Activated CD4-positive, alpha-beta memory T cell treated with anti-CD3 and anti-CD28 coated beads for 36 hours (primary cell): ENCODE measurements at regions not wholly inside any gene's neighbourhood (a gene's known extent, or its start where the extent isn't known, plus 50 kb on each side); places are given as distances from the start of the nearest gene placed in this dataset.

Source experiments
- CTCF ChIA-PET: fragments of 350-600 bp; sonication (Branson Sonifier 250); formaldehyde crosslinking; loops from one replicate; lab custom pipeline; 2021; ENCODE audit warnings: antibody characterized with exemption, inconsistent platforms; lab: Charles Lee
- POLR2A ChIA-PET: fragments of 350-600 bp; sonication (Branson Sonifier 250); formaldehyde crosslinking; loops from one replicate; lab custom pipeline; 2021; ENCODE audit warnings: antibody characterized with exemption; lab: Charles Lee
- DNase-seq: peaks from one replicate; pipeline ENCODE4 v3.0.0-alpha.2; 2020
- H3K27ac Mint-ChIP-seq: one replicate; pipeline ENCODE4 v1.8.0; 2021; ENCODE audit warnings: mixed read lengths
- H3K27me3 Mint-ChIP-seq: one replicate; pipeline ENCODE4 v1.8.0; 2021; ENCODE audit warnings: mixed read lengths
- H3K36me3 Mint-ChIP-seq: one replicate; pipeline ENCODE4 v1.8.0; 2021; ENCODE audit warnings: mixed read lengths
- H3K4me1 Mint-ChIP-seq: one replicate; pipeline ENCODE4 v1.8.0; 2021; ENCODE audit warnings: low read depth, mixed read lengths
- H3K4me3 Mint-ChIP-seq: one replicate; pipeline ENCODE4 v1.8.0; 2021; ENCODE audit warnings: mild to moderate bottlenecking, mixed read lengths
- H3K9me3 Mint-ChIP-seq: one replicate; pipeline ENCODE4 v1.8.0; 2021; ENCODE audit warnings: mixed read lengths
- intact Hi-C: fragments of 100-400 bp; cut with micrococcal nuclease; formaldehyde crosslinking; loops from one replicate; pipeline ENCODE4 v1.15.1; 2023

DNA sequence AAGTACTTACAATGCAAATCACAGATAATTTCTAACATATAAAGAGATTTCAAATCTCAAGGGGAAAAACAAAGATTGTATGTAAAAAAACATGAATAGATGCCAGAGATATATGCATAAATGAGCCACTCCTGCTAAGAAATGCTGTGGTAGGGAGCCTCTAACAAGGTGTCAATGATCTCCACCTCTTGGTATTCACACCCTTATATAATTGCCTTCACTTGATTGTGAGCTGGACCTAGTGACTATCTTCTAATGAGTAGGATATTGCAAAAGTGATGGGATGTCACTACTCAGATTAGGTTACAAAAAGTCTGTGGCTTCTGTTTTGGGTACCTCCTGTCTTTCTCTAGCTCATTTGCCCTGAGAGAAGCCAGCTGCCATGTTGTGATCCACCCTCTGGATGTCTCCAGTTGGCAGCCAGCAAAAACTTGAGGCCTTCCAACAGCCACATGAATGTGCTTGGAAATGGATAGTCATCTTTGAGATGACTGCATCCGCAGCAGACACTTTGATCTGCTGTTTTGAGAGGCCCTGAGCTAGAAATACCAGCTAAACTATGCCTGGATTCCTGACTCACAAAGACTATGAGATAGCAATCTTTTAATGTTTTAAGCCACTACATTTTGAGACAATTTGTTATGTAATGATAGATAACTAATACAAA lies 196.1 kb upstream of the FGGY start:
- no peak overlapping the region for H3K4me3 Mint-ChIP-seq
- intact Hi-C loops: no loop called here
- no peak overlapping the region for H3K27ac Mint-ChIP-seq
- no peaks in the 10 kb centered on the region for H3K36me3 Mint-ChIP-seq
- H3K27me3 Mint-ChIP-seq: no peaks in the 10 kb centered on the region
- no peaks in the 10 kb centered on the region for H3K4me1 Mint-ChIP-seq
- CTCF ChIA-PET: no interaction called here
- peaks cover 4% of the 10 kb centered on the region for H3K9me3 Mint-ChIP-seq
- DNase-seq: no peak
- POLR2A ChIA-PET: interaction anchor here (0.7 kb wide), 1 partner anchor 18 kb away, joined by 3 read pairs; no protein-coding TSS in a partner anchor

- H3K4me3 Mint-ChIP-seq: no peak overlapping the region
- no peaks in the 10 kb centered on the region for H3K36me3 Mint-ChIP-seq
- CTCF ChIA-PET: no interaction called here
- POLR2A ChIA-PET: interaction anchor here (0.7 kb wide), 1 partner anchor 19 kb away, joined by 3 read pairs; no protein-coding TSS in a partner anchor
- no peaks in the 10 kb centered on the region for H3K27me3 Mint-ChIP-seq
- H3K27ac Mint-ChIP-seq: no peak overlapping the region
- DNase-seq: no peak
- peaks cover 4% of the 10 kb centered on the region for H3K9me3 Mint-ChIP-seq
- H3K4me1 Mint-ChIP-seq: no peaks in the 10 kb centered on the region
- intact Hi-C loops: no loop called here
Measured at GRCh38 chr1:59101518-59101917, 195.4 kb upstream of the FGGY start.

DNA sequence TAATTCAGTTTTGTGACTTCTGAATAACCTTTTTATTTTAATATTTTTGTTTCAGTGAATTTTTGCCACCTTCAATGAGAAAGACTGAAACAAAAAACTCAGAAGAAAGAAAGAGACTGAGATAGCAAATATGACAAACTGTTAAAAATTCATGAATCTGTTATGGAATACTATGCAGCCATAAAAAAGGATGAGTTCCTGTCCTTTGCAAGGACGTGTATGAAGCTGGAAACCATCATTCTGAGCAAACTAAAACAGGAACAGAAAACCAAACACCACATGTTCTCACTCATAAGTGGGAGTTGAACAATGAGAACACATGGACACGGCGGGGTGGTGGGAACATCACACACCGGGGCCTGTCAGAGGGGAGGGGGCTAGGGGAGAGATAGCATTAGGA lies 193.4 kb upstream of the FGGY start:
- Mint-ChIP-seq H3K4me3 (no peak overlapping the region), H3K36me3 (no peaks in the 10 kb centered on the region), H3K27me3 (no peaks in the 10 kb centered on the region), H3K9me3 (peaks cover 4% of the 10 kb centered on the region), H3K27ac (no peak overlapping the region), H3K4me1 (no peaks in the 10 kb centered on the region)
- DNase-seq: no peak
- CTCF ChIA-PET: interaction anchor here (1.4 kb wide), 1 partner anchor 596 kb away, joined by 7 read pairs; no protein-coding TSS in a partner anchor
- intact Hi-C loops: no loop called here
- POLR2A ChIA-PET: no interaction called here

DNA sequence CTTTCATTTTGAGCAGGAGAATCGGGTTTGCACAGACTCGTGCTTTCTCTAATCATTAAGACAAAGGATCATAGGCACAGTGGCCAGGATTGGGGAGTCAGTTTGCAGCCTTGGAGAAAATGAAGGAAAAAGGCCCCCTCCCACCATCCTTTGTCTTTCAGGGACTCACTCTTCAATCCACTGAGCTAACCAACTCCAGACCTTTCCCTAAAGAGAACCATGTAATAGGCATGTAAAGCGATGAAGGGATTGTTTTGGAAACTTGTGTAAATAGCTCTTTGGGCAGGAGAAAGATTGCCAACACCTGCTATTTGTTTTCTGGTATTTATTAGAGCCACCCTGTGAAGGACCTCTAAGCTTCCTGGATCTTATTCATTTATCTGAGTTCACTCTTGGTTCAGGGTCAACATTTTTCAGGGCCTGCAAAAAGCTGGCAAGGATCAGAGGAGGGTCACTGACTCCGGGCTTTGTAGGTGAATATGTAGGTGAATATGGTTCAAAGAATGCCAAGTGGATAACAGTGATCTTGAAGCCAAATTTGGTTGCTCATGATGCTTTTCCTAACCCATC lies 192.6 kb upstream of the FGGY start:
- intact Hi-C loops: no loop called here
- ChIA-PET POLR2A (no interaction called here), CTCF (interaction anchor here (1.4 kb wide), 1 partner anchor 595 kb away, joined by 7 read pairs; no protein-coding TSS in a partner anchor)
- no peak for DNase-seq
- Mint-ChIP-seq H3K27me3 (no peaks in the 10 kb centered on the region), H3K27ac (no peak overlapping the region), H3K4me1 (no peaks in the 10 kb centered on the region), H3K9me3 (peaks cover 4% of the 10 kb centered on the region), H3K36me3 (no peaks in the 10 kb centered on the region), H3K4me3 (no peak overlapping the region)

DNA sequence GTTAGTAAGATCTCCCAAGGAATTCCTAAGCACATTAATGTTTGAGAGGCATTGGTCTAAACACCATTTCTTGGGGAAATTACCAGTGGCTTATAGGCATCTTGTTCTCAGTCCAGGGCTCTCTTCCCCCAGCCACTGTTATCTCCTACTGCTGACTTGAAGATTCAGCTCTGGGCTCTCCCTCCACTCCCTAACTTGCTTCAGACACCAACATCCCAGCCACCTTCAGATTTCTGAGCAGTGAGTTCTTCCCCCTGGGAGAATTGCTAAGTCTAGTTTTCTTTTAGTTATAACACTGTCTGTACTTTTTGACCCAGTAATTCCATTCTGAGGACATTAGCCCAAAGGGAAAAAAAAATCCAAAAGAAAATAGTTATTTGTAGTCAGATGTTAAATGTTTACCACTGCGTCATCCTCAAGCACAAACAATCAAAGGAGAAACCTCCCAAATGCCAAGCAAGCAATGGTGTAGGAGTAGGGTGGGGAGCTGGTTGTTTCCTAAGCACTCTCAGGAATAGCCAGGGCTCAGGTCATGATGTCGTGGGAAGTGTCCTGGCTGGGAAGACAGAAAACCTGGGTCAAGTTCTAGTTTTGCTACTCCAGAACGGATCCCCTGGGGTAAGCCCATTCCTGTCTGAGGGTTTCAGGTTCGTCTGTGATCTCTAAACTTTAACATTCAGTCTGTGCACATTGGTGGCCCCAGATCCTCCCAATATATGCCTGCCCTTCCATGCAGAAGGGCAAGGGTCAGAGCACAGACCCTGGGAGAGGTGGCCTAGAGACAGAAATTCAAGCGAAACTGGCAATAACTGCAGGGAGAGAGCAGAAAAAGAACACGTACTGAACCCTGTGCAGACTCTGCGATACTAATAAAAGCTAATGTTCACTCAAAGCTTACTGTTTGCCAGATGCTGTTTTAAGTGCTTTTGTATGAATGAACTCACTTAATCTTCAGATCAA lies 191.1 kb upstream of the FGGY start:
- intact Hi-C loops: no loop called here
- Mint-ChIP-seq H3K9me3 (peaks cover 4% of the 10 kb centered on the region), H3K4me1 (no peaks in the 10 kb centered on the region), H3K27ac (no peak overlapping the region), H3K27me3 (no peaks in the 10 kb centered on the region), H3K36me3 (no peaks in the 10 kb centered on the region), H3K4me3 (no peak overlapping the region)
- ChIA-PET POLR2A (no interaction called here), CTCF (no interaction called here)
- no peak for DNase-seq

DNA sequence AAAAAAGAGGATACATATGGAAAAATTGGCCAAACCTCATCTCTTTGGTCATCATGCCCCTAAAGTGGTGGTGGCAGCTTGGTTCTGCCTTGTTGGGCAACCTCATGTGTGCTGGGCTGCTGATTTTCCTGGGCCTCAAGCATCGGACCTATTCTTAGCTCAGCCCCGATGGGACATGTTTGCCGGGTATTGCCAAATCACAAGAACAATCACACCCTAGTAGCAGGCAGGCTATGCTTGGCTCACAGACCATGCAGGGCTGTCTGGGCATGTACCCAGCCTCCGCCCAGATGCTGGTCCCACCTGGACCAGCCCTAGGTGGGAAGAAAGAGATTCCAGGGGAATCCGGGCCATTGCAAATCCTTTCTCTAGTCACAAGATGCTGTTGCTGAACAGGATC lies 189.4 kb upstream of the FGGY start:
- CTCF ChIA-PET: no interaction called here
- Mint-ChIP-seq H3K27ac (no peak overlapping the region), H3K36me3 (no peaks in the 10 kb centered on the region), H3K27me3 (no peaks in the 10 kb centered on the region), H3K4me3 (no peak overlapping the region), H3K9me3 (no peaks in the 10 kb centered on the region), H3K4me1 (no peaks in the 10 kb centered on the region)
- intact Hi-C loops: no loop called here
- DNase-seq: no peak
- POLR2A ChIA-PET: no interaction called here

DNA sequence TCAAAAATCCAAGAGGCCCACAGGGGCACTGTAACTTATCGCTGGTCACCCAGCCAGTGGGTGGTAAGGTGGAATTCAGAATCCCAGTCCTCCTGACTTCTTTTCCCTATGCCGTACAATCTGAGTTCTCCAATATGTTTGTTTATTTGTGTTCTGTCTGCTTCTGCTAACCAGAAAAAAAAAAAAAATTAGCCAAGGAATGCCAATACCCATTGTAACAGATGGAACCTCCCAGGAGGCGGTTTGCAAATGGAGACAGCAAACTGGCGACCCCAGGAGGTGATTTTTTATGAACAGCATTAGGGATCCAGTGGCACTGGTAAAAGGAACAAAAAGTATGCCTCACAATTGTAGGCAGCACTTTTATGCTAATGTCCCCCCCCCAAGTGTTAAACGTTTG lies 189.0 kb upstream of the FGGY start:
- H3K27ac Mint-ChIP-seq: no peak overlapping the region
- no peaks in the 10 kb centered on the region for H3K36me3 Mint-ChIP-seq
- ChIA-PET POLR2A (no interaction called here), CTCF (interaction anchor here (0.5 to 1.3 kb wide), 3 partner anchors 416 to 651 kb away, joined by 3 read pairs; no protein-coding TSS in a partner anchor)
- H3K27me3 Mint-ChIP-seq: no peaks in the 10 kb centered on the region
- H3K4me1 Mint-ChIP-seq: no peaks in the 10 kb centered on the region
- H3K4me3 Mint-ChIP-seq: no peak overlapping the region
- H3K9me3 Mint-ChIP-seq: no peaks in the 10 kb centered on the region
- DNase-seq: no peak
- intact Hi-C loops: no loop called here

GRCh38 chr1:59108481-59109317 lies 188.2 kb upstream of the FGGY start:
- H3K4me3 Mint-ChIP-seq: no peak overlapping the region
- H3K27ac Mint-ChIP-seq: no peak overlapping the region
- no peaks in the 10 kb centered on the region for H3K9me3 Mint-ChIP-seq
- intact Hi-C loops: no loop called here
- ChIA-PET CTCF (interaction anchor here (0.5 to 1.3 kb wide), 4 partner anchors 416 to 651 kb away, joined by 3 to 4 read pairs (median 3); no protein-coding TSS in a partner anchor), POLR2A (no interaction called here)
- H3K4me1 Mint-ChIP-seq: no peaks in the 10 kb centered on the region
- H3K36me3 Mint-ChIP-seq: no peaks in the 10 kb centered on the region
- DNase-seq: no peak
- no peaks in the 10 kb centered on the region for H3K27me3 Mint-ChIP-seq

DNA sequence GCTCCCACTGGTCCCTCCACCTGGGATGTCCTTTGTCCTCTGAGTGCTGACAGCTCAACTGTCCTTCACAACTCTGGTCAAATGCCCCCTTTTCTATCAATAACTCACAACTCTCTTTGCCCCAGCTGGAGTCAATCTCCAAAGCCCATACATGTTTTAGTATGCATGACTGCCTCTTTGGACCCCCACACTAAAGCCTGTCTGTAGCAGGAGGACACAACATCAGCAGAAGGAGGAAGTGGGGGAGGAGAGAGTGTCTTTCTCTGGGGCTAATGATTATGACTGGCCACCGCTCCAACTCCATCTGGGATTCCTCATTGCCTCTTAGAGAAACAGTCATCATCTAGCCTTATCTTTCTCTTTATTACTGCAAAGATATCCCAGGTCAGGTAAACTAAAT lies 186.6 kb upstream of the FGGY start:
- POLR2A ChIA-PET: no interaction called here
- Mint-ChIP-seq H3K4me3 (no peak overlapping the region), H3K36me3 (no peaks in the 10 kb centered on the region), H3K9me3 (no peaks in the 10 kb centered on the region), H3K27ac (no peak overlapping the region), H3K4me1 (no peaks in the 10 kb centered on the region), H3K27me3 (no peaks in the 10 kb centered on the region)
- CTCF ChIA-PET: interaction anchor here (1.4 kb wide), 1 partner anchor 26 kb away, joined by 4 read pairs; no protein-coding TSS in a partner anchor
- intact Hi-C loops: no loop called here
- no peak for DNase-seq

DNA sequence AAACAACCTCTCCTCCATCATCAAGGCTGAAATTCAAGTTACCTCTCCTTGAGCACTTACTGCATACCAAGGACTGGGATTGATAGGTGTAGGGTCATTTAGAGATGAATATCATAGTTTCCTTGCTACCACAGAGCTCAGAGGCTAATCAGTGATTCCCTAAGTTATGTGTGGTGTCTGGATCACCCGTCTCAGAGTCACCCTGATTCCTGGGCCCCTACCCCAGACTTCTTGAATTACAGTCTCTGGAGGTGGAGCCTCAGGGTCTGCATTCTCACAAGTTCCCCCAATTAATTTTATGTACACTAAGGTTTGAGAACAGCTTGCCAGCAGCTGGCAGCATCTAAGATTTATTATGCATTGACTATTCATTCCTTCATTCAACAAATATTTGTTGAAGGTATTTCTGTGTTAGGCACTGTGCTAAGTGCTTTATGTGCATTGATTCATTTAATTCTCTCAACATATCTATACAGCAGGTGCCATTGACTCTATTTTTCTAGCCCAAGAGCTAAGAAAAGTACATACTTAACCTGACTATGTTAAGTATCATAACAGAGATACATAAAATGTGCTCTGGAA lies 182.9 kb upstream of the FGGY start:
- Mint-ChIP-seq H3K27me3 (peaks cover 1% of the 10 kb centered on the region), H3K9me3 (no peaks in the 10 kb centered on the region), H3K4me3 (no peak overlapping the region), H3K4me1 (no peaks in the 10 kb centered on the region), H3K36me3 (no peaks in the 10 kb centered on the region), H3K27ac (no peak overlapping the region)
- ChIA-PET POLR2A (no interaction called here), CTCF (interaction anchor here (1.2 kb wide), 1 partner anchor 585 kb away, joined by 3 read pairs; no protein-coding TSS in a partner anchor)
- intact Hi-C loops: no loop called here
- DNase-seq: no peak

DNA sequence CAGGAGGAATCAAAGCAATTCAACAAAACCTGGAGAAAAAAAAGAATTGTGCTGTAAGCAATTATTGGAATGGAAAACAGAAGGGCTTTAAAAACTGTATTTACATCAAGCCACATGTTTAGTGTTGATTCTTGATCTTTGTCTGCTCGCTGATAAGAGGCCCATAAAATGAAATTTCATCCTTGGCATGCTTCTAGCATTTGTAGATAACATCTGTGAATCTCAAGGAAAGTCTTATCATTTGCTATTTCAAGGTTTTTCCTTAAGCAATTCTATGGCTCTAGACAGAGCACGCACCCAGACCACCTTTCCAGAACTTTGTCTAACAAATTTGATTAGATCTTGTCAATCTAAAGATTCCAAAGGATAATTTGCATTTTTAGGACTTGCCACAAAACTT lies 181.0 kb upstream of the FGGY start:
- no peak overlapping the region for H3K4me3 Mint-ChIP-seq
- no peaks in the 10 kb centered on the region for H3K9me3 Mint-ChIP-seq
- intact Hi-C loops: no loop called here
- no peak overlapping the region for H3K27ac Mint-ChIP-seq
- POLR2A ChIA-PET: no interaction called here
- no peaks in the 10 kb centered on the region for H3K4me1 Mint-ChIP-seq
- H3K27me3 Mint-ChIP-seq: peaks cover 1% of the 10 kb centered on the region
- CTCF ChIA-PET: no interaction called here
- DNase-seq: no peak
- no peaks in the 10 kb centered on the region for H3K36me3 Mint-ChIP-seq
